ENCODE measurements at regions not wholly inside any gene's neighbourhood (a gene's known extent, or its start where the extent isn't known, plus 50 kb on each side); places are given as distances from the start of the nearest gene placed in this dataset.
"Not testable (repeated sequence)": the region's sequence is repeated elsewhere in the genome, so short reads cannot be mapped to it uniquely, and the experiment has no call there.

- not testable (repeated sequence) for DNase-seq
These were observed 64.5 kb downstream of the SLC30A10 start for GRCh38 chr1:219863816-219864215.

GRCh38 chr1:219862366-219862765 lies 66.0 kb downstream of the SLC30A10 start:
- DNase-seq: no peak

- DNase-seq: no peak
These were observed 69.4 kb downstream of the SLC30A10 start for GRCh38 chr1:219858980-219859379.

- DNase-seq: no peak
These were observed 81.0 kb downstream of the SLC30A10 start for GRCh38 chr1:219847215-219847855.

- not testable (repeated sequence) for DNase-seq
These were observed 88.8 kb downstream of the SLC30A10 start for GRCh38 chr1:219839595-219839994.

GRCh38 chr1:219837994-219838294 lies 90.4 kb downstream of the SLC30A10 start:
- no peak for DNase-seq

GRCh38 chr1:219837274-219837993 lies 90.9 kb downstream of the SLC30A10 start:
- no peak for DNase-seq

- no peak for DNase-seq
These were observed 93.9 kb downstream of the SLC30A10 start for GRCh38 chr1:219834314-219834917.

- DNase-seq: no peak
These were observed 95.0 kb downstream of the SLC30A10 start for GRCh38 chr1:219833214-219833815.

GRCh38 chr1:219826290-219826689 lies 102.1 kb downstream of the SLC30A10 start:
- no peak for DNase-seq

- no peak for DNase-seq
These were observed 103.0 kb downstream of the SLC30A10 start for GRCh38 chr1:219825355-219825754.

GRCh38 chr1:219824338-219824737 lies 104.0 kb downstream of the SLC30A10 start:
- no peak for DNase-seq

- no peak for DNase-seq
These were observed 107.8 kb downstream of the SLC30A10 start for GRCh38 chr1:219820551-219820950.

GRCh38 chr1:219817914-219818313 lies 110.4 kb downstream of the SLC30A10 start:
- no peak for DNase-seq

- no peak for DNase-seq
These were observed 115.1 kb downstream of the SLC30A10 start for GRCh38 chr1:219813294-219813693.

GRCh38 chr1:219812491-219813203 lies 115.7 kb downstream of the SLC30A10 start:
- DNase-seq: peak; percentile 53

- DNase-seq: no peak
These were observed 116.3 kb downstream of the SLC30A10 start for GRCh38 chr1:219812086-219812485.

- no peak for DNase-seq
These were observed 117.9 kb downstream of the SLC30A10 start for GRCh38 chr1:219810451-219810850.

- DNase-seq: no peak
These were observed 119.6 kb downstream of the SLC30A10 start for GRCh38 chr1:219808790-219809189.

- DNase-seq: no peak
These were observed 121.7 kb downstream of the SLC30A10 start for GRCh38 chr1:219806642-219807041.

GRCh38 chr1:219806020-219806419 lies 122.3 kb downstream of the SLC30A10 start:
- no peak for DNase-seq

GRCh38 chr1:219805191-219805590 lies 123.2 kb downstream of the SLC30A10 start:
- DNase-seq: no peak

- no peak for DNase-seq
These were observed 127.1 kb downstream of the SLC30A10 start for GRCh38 chr1:219801156-219801820.

Data from left hindlimb (tissue), 1 donor.